ENCODE measurements at regions not wholly inside any gene's neighbourhood (a gene's known extent, or its start where the extent isn't known, plus 50 kb on each side); places are given as distances from the start of the nearest gene placed in this dataset.

GRCh38 chr10:106424054-106424453 lies 740.5 kb downstream of the SORCS1 start:
- Histone ChIP-seq H3K36me3 (ENCODE audit: control insufficient read depth in 3 of 3, insufficient read depth in 2 of 3, low read depth in 1 of 3, low read length in 3 of 3) (no peaks in the 10 kb centered on the region), H3K27ac (ENCODE audit: low read depth in 1 of 3, low read length in 2 of 3) (no peak overlapping the region), H3K4me1 (ENCODE audit: control insufficient read depth in 3 of 3, insufficient read depth in 2 of 3, low read depth in 1 of 3, low read length in 2 of 3) (no peaks in the 10 kb centered on the region), H3K9me3 (ENCODE audit: control insufficient read depth in 2 of 2, insufficient read depth in 1 of 2, low read depth in 1 of 2, low read length in 1 of 2) (no peaks in the 10 kb centered on the region), H3K4me3 (ENCODE audit: low read depth in 1 of 3, low read length in 3 of 3) (no peak overlapping the region), H3K27me3 (ENCODE audit: control insufficient read depth in 3 of 3, insufficient read depth in 3 of 3, low read length in 3 of 3) (no peaks in the 10 kb centered on the region)
- DNase-seq (no peak), FAIRE-seq (no peak)
- WGBS, 3 donors, result 90 to 97% (median 90%) methylated on average over 2 of the region's 2 CpGs

DNA sequence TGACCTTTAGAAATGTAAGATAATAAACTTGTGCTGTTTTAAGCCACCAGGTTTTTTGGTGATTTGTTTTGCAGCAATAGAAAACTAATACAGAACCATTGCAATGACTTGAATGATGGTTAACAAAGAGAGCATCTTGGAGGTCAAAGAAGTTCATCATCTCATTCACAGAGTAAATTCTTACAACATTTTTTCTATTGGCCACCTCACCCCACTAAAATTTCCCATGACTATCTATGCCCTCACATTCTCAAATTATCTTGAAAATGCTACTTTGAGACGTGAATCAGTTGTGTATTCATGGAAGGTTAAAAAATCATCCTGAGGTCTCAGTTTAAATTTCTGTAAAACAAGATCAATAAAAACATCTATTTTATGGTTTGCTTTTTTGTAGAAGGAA lies 754.2 kb downstream of the SORCS1 start:
- no peaks in the 10 kb centered on the region for H3K36me3 ChIP-seq (ENCODE audit: control insufficient read depth in 3 of 3, insufficient read depth in 2 of 3, low read depth in 1 of 3, low read length in 3 of 3)
- no peaks in the 10 kb centered on the region for H3K9me3 ChIP-seq (ENCODE audit: control insufficient read depth in 2 of 2, insufficient read depth in 1 of 2, low read depth in 1 of 2, low read length in 1 of 2)
- H3K4me3 ChIP-seq (ENCODE audit: low read depth in 1 of 3, low read length in 3 of 3), result no peak overlapping the region
- FAIRE-seq (no peak), DNase-seq (no peak)
- no peaks in the 10 kb centered on the region for H3K27me3 ChIP-seq (ENCODE audit: control insufficient read depth in 3 of 3, insufficient read depth in 3 of 3, low read length in 3 of 3)
- no peak overlapping the region for H3K27ac ChIP-seq (ENCODE audit: low read depth in 1 of 3, low read length in 2 of 3)
- whole genome bisulfite sequencing, 3 donors, result 41 to 69% (median 49%) methylated on average over 1 of the region's 1 CpG
- no peaks in the 10 kb centered on the region for H3K4me1 ChIP-seq (ENCODE audit: control insufficient read depth in 3 of 3, insufficient read depth in 2 of 3, low read depth in 1 of 3, low read length in 2 of 3)

GRCh38 chr10:106405141-106405540 lies 759.4 kb downstream of the SORCS1 start:
- Histone ChIP-seq H3K4me3 (ENCODE audit: low read depth in 1 of 3, low read length in 3 of 3) (no peak overlapping the region), H3K36me3 (ENCODE audit: control insufficient read depth in 3 of 3, insufficient read depth in 2 of 3, low read depth in 1 of 3, low read length in 3 of 3) (no peaks in the 10 kb centered on the region), H3K27me3 (ENCODE audit: control insufficient read depth in 3 of 3, insufficient read depth in 3 of 3, low read length in 3 of 3) (no peaks in the 10 kb centered on the region), H3K27ac (ENCODE audit: low read depth in 1 of 3, low read length in 2 of 3) (no peak overlapping the region), H3K4me1 (ENCODE audit: control insufficient read depth in 3 of 3, insufficient read depth in 2 of 3, low read depth in 1 of 3, low read length in 2 of 3) (no peaks in the 10 kb centered on the region), H3K9me3 (ENCODE audit: control insufficient read depth in 2 of 2, insufficient read depth in 1 of 2, low read depth in 1 of 2, low read length in 1 of 2) (no peaks in the 10 kb centered on the region)
- FAIRE-seq (no peak), DNase-seq (no peak)
- WGBS, 3 donors, result 60 to 69% (median 60%) methylated on average over 4 of the region's 4 CpGs

GRCh38 chr10:106402458-106402857 lies 762.0 kb downstream of the SORCS1 start:
- no peaks in the 10 kb centered on the region for H3K9me3 ChIP-seq (ENCODE audit: control insufficient read depth in 2 of 2, insufficient read depth in 1 of 2, low read depth in 1 of 2, low read length in 1 of 2)
- WGBS, 3 donors, result 81 to 85% (median 84%) methylated on average over 2 of the region's 2 CpGs
- no peaks in the 10 kb centered on the region for H3K36me3 ChIP-seq (ENCODE audit: control insufficient read depth in 3 of 3, insufficient read depth in 2 of 3, low read depth in 1 of 3, low read length in 3 of 3)
- DNase-seq, result no peak
- H3K4me1 ChIP-seq (ENCODE audit: control insufficient read depth in 3 of 3, insufficient read depth in 2 of 3, low read depth in 1 of 3, low read length in 2 of 3), result no peaks in the 10 kb centered on the region
- no peak overlapping the region for H3K4me3 ChIP-seq (ENCODE audit: low read depth in 1 of 3, low read length in 3 of 3)
- no peak for FAIRE-seq
- H3K27ac ChIP-seq (ENCODE audit: low read depth in 1 of 3, low read length in 2 of 3), result no peak overlapping the region
- no peaks in the 10 kb centered on the region for H3K27me3 ChIP-seq (ENCODE audit: control insufficient read depth in 3 of 3, insufficient read depth in 3 of 3, low read length in 3 of 3)

DNA sequence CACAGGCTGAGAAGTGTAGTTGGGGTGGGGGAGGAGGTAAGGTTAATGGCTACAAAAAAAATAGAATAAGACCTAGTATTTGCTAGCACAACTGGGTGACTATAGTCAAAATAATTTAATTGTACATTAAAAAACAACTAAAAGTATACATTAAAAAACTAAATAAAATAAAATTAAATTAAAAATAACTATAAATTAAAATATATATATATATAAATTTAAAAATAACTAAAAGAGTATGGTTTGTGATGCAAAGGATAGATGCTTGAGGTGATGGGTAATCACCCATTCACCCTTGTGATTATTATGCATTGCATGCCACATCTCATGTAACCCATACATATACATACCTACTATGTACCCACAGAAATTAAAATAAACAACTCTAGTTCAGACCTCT lies 762.5 kb downstream of the SORCS1 start:
- no peak overlapping the region for H3K27ac ChIP-seq (ENCODE audit: low read depth in 1 of 3, low read length in 2 of 3)
- H3K36me3 ChIP-seq (ENCODE audit: control insufficient read depth in 3 of 3, insufficient read depth in 2 of 3, low read depth in 1 of 3, low read length in 3 of 3), result no peaks in the 10 kb centered on the region
- no peaks in the 10 kb centered on the region for H3K4me1 ChIP-seq (ENCODE audit: control insufficient read depth in 3 of 3, insufficient read depth in 2 of 3, low read depth in 1 of 3, low read length in 2 of 3)
- FAIRE-seq, result no peak
- H3K9me3 ChIP-seq (ENCODE audit: control insufficient read depth in 2 of 2, insufficient read depth in 1 of 2, low read depth in 1 of 2, low read length in 1 of 2), result no peaks in the 10 kb centered on the region
- no peaks in the 10 kb centered on the region for H3K27me3 ChIP-seq (ENCODE audit: control insufficient read depth in 3 of 3, insufficient read depth in 3 of 3, low read length in 3 of 3)
- no peak for DNase-seq
- no peak overlapping the region for H3K4me3 ChIP-seq (ENCODE audit: low read depth in 1 of 3, low read length in 3 of 3)

DNA sequence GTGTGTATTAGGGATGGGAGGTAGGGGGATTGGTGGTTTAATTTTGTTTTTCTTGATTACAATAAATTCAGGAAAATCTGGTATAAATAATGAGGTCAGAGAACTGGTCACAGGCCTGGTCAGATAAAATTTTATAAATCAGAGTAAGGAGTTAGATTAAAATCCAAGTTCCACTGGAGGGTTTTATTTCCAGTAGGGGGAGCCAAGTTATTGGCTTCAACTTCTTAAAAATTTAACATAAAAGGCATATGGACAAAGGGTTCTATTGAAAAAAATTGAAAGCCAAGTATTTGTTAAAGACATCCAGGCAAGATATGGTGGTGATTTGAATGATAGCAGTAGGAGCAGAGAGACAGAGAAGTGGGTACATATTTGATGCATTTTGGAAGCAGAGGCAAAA lies 763.3 kb downstream of the SORCS1 start:
- Histone ChIP-seq H3K36me3 (ENCODE audit: control insufficient read depth in 3 of 3, insufficient read depth in 2 of 3, low read depth in 1 of 3, low read length in 3 of 3) (no peaks in the 10 kb centered on the region), H3K4me3 (ENCODE audit: low read depth in 1 of 3, low read length in 3 of 3) (no peak overlapping the region), H3K27me3 (ENCODE audit: control insufficient read depth in 3 of 3, insufficient read depth in 3 of 3, low read length in 3 of 3) (no peaks in the 10 kb centered on the region), H3K9me3 (ENCODE audit: control insufficient read depth in 2 of 2, insufficient read depth in 1 of 2, low read depth in 1 of 2, low read length in 1 of 2) (no peaks in the 10 kb centered on the region), H3K4me1 (ENCODE audit: control insufficient read depth in 3 of 3, insufficient read depth in 2 of 3, low read depth in 1 of 3, low read length in 2 of 3) (no peaks in the 10 kb centered on the region), H3K27ac (ENCODE audit: low read depth in 1 of 3, low read length in 2 of 3) (no peak overlapping the region)
- DNase-seq (no peak), FAIRE-seq (no peak)

- FAIRE-seq (no peak), DNase-seq (no peak)
- H3K27me3 ChIP-seq (ENCODE audit: control insufficient read depth in 3 of 3, insufficient read depth in 3 of 3, low read length in 3 of 3), result no peaks in the 10 kb centered on the region
- H3K27ac ChIP-seq (ENCODE audit: low read depth in 1 of 3, low read length in 2 of 3), result no peak overlapping the region
- no peaks in the 10 kb centered on the region for H3K36me3 ChIP-seq (ENCODE audit: control insufficient read depth in 3 of 3, insufficient read depth in 2 of 3, low read depth in 1 of 3, low read length in 3 of 3)
- 61 to 67% (median 62%) methylated on average over 4 of the region's 4 CpGs for WGBS, 3 donors
- no peaks in the 10 kb centered on the region for H3K4me1 ChIP-seq (ENCODE audit: control insufficient read depth in 3 of 3, insufficient read depth in 2 of 3, low read depth in 1 of 3, low read length in 2 of 3)
- H3K4me3 ChIP-seq (ENCODE audit: low read depth in 1 of 3, low read length in 3 of 3), result no peak overlapping the region
- no peaks in the 10 kb centered on the region for H3K9me3 ChIP-seq (ENCODE audit: control insufficient read depth in 2 of 2, insufficient read depth in 1 of 2, low read depth in 1 of 2, low read length in 1 of 2)
Measured at GRCh38 chr10:106399112-106399511, 765.4 kb downstream of the SORCS1 start.

DNA sequence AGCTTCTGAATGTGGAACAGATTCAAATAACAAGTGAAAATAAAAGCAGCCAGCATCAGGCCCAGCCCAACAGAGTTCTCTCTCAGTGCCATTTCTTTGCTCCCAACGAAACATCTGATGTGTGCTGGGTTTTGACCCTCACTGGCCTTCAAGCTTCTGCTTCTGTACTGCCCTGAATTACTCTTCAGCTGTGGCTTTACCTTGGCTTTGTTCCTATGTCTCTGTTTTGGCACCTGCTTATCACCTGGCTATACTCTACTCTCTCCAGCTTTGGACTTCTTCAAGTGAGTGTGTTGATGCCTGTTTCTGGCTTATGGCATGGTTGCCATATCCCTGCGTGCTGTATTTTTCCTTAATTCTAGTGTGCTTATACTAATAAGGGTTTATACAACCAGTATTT lies 768.3 kb downstream of the SORCS1 start:
- DNase-seq (no peak), FAIRE-seq (no peak)
- WGBS, 3 donors, result 38 to 66% (median 53%) methylated on average over 2 of the region's 2 CpGs
- no peak overlapping the region for H3K27ac ChIP-seq (ENCODE audit: low read depth in 1 of 3, low read length in 2 of 3)
- no peak overlapping the region for H3K4me3 ChIP-seq (ENCODE audit: low read depth in 1 of 3, low read length in 3 of 3)
- H3K4me1 ChIP-seq (ENCODE audit: control insufficient read depth in 3 of 3, insufficient read depth in 2 of 3, low read depth in 1 of 3, low read length in 2 of 3), result no peaks in the 10 kb centered on the region
- no peaks in the 10 kb centered on the region for H3K36me3 ChIP-seq (ENCODE audit: control insufficient read depth in 3 of 3, insufficient read depth in 2 of 3, low read depth in 1 of 3, low read length in 3 of 3)
- H3K27me3 ChIP-seq (ENCODE audit: control insufficient read depth in 3 of 3, insufficient read depth in 3 of 3, low read length in 3 of 3), result no peaks in the 10 kb centered on the region
- no peaks in the 10 kb centered on the region for H3K9me3 ChIP-seq (ENCODE audit: control insufficient read depth in 2 of 2, insufficient read depth in 1 of 2, low read depth in 1 of 2, low read length in 1 of 2)

- Histone ChIP-seq H3K4me1 (ENCODE audit: control insufficient read depth in 3 of 3, insufficient read depth in 2 of 3, low read depth in 1 of 3, low read length in 2 of 3) (no peaks in the 10 kb centered on the region), H3K27me3 (ENCODE audit: control insufficient read depth in 3 of 3, insufficient read depth in 3 of 3, low read length in 3 of 3) (no peaks in the 10 kb centered on the region), H3K9me3 (ENCODE audit: control insufficient read depth in 2 of 2, insufficient read depth in 1 of 2, low read depth in 1 of 2, low read length in 1 of 2) (no peaks in the 10 kb centered on the region), H3K36me3 (ENCODE audit: control insufficient read depth in 3 of 3, insufficient read depth in 2 of 3, low read depth in 1 of 3, low read length in 3 of 3) (no peaks in the 10 kb centered on the region), H3K27ac (ENCODE audit: low read depth in 1 of 3, low read length in 2 of 3) (no peak overlapping the region), H3K4me3 (ENCODE audit: low read depth in 1 of 3, low read length in 3 of 3) (no peak overlapping the region)
- FAIRE-seq (no peak), DNase-seq (no peak)
- WGBS, 3 donors, result 60 to 70% (median 63%) methylated on average over 3 of the region's 3 CpGs
Measured at GRCh38 chr10:106395041-106395749, 769.3 kb downstream of the SORCS1 start.
